GM12878 (cell line): ENCODE measurements at regions not wholly inside any gene's neighbourhood (a gene's known extent, or its start where the extent isn't known, plus 50 kb on each side); places are given as distances from the start of the nearest gene placed in this dataset.

Experiments
- ATAC-seq: fragments of 200-7000 bp; cut with Tn5 transposase; 3 replicates; pipeline ENCODE4 v1.9.1; 2020; ENCODE audit warnings: mild to moderate bottlenecking, moderate library complexity
- BruUV-seq: library from RNA; stranded (reverse); fragments of 400-500 nt; replicated peaks from 2 replicates; lab custom pipeline; 2021; lab: Mats Ljungman, UMichigan
- CTCF ChIA-PET: fragments of 300-600 bp; sonication (Branson Sonifier 250); formaldehyde crosslinking; extraction: SDS; loops from one replicate; lab custom pipeline; 2021; ENCODE audit warnings: inconsistent platforms; lab: Yijun Ruan, JAX
- POLR2A ChIA-PET: fragments of 350-600 bp; formaldehyde crosslinking; extraction: SDS; loops from one replicate; lab custom pipeline; 2021; ENCODE audit warnings: inconsistent platforms; lab: Charles Lee
- RAD21 ChIA-PET: fragments of 300-600 bp; sonication (Branson Sonifier 250); formaldehyde crosslinking; loops from one replicate; lab custom pipeline; 2023; ENCODE audit warnings: antibody characterized with exemption; ENCODE audit not compliant: unreplicated experiment; lab: Charles Lee
- SMC1A ChIA-PET: fragments of 300-600 bp; sonication (Branson Sonifier 250); formaldehyde crosslinking; loops from one replicate; lab custom pipeline; 2023; ENCODE audit not compliant: unreplicated experiment, uncharacterized antibody; lab: Charles Lee
- DNase-seq: peaks from one replicate; pipeline ENCODE4 v3.0.0-alpha.2; 2011; ENCODE audit warnings: low read depth, low spot score
- FAIRE-seq: peaks from 3 replicates; lab custom pipeline; 2011; peaks lifted over from hg19 to GRCh38; lab: Jason Lieb, UNC
- H2AFZ ChIP-seq: 2 replicates; pipeline ENCODE4 v1.6.0; 2011; ENCODE audit warnings: low read depth, low read length, control low read depth; ENCODE audit not compliant: control insufficient read depth
- H3K27ac ChIP-seq: 2 replicates; pipeline ENCODE4 v1.5.1; 2011; ENCODE audit warnings: control low read depth; ENCODE audit not compliant: control insufficient read depth, insufficient read depth
- H3K27me3 ChIP-seq, 2 experiments: replicated peaks in 1 of 2; 2 replicates each; pipeline versions ENCODE4 v1.6.0 to v1.6.1; 2011; ENCODE audit warnings: low read length in 1 of 2; ENCODE audit not compliant: control insufficient read depth in 2 of 2, insufficient read depth in 2 of 2
- H3K36me3 ChIP-seq, 2 experiments: 2 replicates each; pipeline ENCODE4 v1.5.1; 2011; ENCODE audit warnings: low read length in 1 of 2; ENCODE audit not compliant: control insufficient read depth in 2 of 2, insufficient read depth in 2 of 2
- H3K4me1 ChIP-seq: 2 replicates; pipeline ENCODE4 v1.6.1; 2011; ENCODE audit warnings: mild to moderate bottlenecking, low read length, moderate library complexity, mixed read lengths; ENCODE audit not compliant: control insufficient read depth, insufficient read depth
- H3K4me2 ChIP-seq: 2 replicates; pipeline ENCODE4 v1.6.0; 2011; ENCODE audit warnings: control low read depth; ENCODE audit not compliant: control insufficient read depth, insufficient read depth
- H3K4me3 ChIP-seq: fragments of 200-600 bp; sonication (generic); 2 replicates; pipeline ENCODE4 v1.5.1; 2016
- H3K79me2 ChIP-seq: 2 replicates; pipeline ENCODE4 v1.6.0; 2011; ENCODE audit warnings: low read length; ENCODE audit not compliant: control insufficient read depth, insufficient read depth
- H3K9ac ChIP-seq: 2 replicates; pipeline ENCODE4 v1.8.0; 2011; ENCODE audit warnings: low read length, control low read depth, mixed read lengths; ENCODE audit not compliant: control insufficient read depth, insufficient read depth
- H3K9me3 ChIP-seq: replicated peaks from 3 replicates; pipeline ENCODE4 v1.5.1; 2011; ENCODE audit warnings: mild to moderate bottlenecking, low read length; ENCODE audit not compliant: control insufficient read depth, insufficient read depth
- H4K20me1 ChIP-seq: 2 replicates; pipeline ENCODE4 v1.6.0; 2011; ENCODE audit not compliant: control insufficient read depth, insufficient read depth
- CEBPZ ChIP-seq: fragments of 150-350 bp; IDR thresholded peaks from 2 replicates; pipeline ENCODE4 v1.6.1; 2016; ENCODE audit warnings: low read depth, low read length
- MEF2B ChIP-seq: fragments of 450-650 bp; IDR thresholded peaks from 2 replicates; pipeline ENCODE4 v1.6.1; 2018; ENCODE audit warnings: mild to moderate bottlenecking, moderate library complexity; ENCODE audit not compliant: partially characterized antibody, poor library complexity, severe bottlenecking
- PKNOX1 ChIP-seq: fragments of 450-650 bp; IDR thresholded peaks from 2 replicates; pipeline ENCODE4 v1.6.1; 2016; ENCODE audit warnings: mild to moderate bottlenecking
- PML ChIP-seq: IDR thresholded peaks from 2 replicates; pipeline ENCODE4 v1.6.1; 2012; ENCODE audit warnings: low read length, inconsistent platforms
- ZNF687 ChIP-seq: fragments of 450-650 bp; IDR thresholded peaks from 2 replicates; pipeline ENCODE4 v1.6.1; 2017; ENCODE audit warnings: mild to moderate bottlenecking, moderate library complexity
- WGBS: methylation state at CpG from one replicate; pipeline ENCODE4 v1.1.6; 2016; ENCODE audit warnings: low lambda C conversion rate; ENCODE audit not compliant: insufficient replicate concordance, insufficient coverage; ENCODE audit errors: missing lambda C conversion rate; 5-methylcytosine and 5-hydroxymethylcytosine counted together
- in situ Hi-C: fragments of 300-500 bp; cut with MboI; formaldehyde crosslinking; loops from 9 replicates; pipeline ENCODE4 v1.14.3; 2018; ENCODE audit warnings: mixed read lengths
- intact Hi-C: fragments of 100-400 bp; cut with micrococcal nuclease; formaldehyde crosslinking; loops from one replicate; pipeline ENCODE4 v1.14.2; 2022; ENCODE audit not compliant: unreplicated experiment

- H3K9me3 ChIP-seq, result peaks cover 2% of the 10 kb centered on the region
- no TSS peak for BruUV-seq
- intact Hi-C loops, result no loop called here
- FAIRE-seq, result no peak
- ChIA-PET POLR2A (no interaction called here), SMC1A (no interaction called here), CTCF (no interaction called here), RAD21 (no interaction called here)
- in situ Hi-C loops, result no loop called here
- H3K27me3 ChIP-seq, result no peaks in the 10 kb centered on the region
- no peak overlapping the region for H3K27ac ChIP-seq
- no peak overlapping the region for H2AFZ ChIP-seq
- no peaks in the 10 kb centered on the region for H4K20me1 ChIP-seq
- no peaks in the 10 kb centered on the region for H3K4me1 ChIP-seq
- H3K4me2 ChIP-seq, result no peak overlapping the region
- H3K4me3 ChIP-seq, result no peak overlapping the region
- H3K9ac ChIP-seq, result no peak overlapping the region
- TF ChIP-seq PML, result no peak
- TF ChIP-seq PKNOX1, result 0 out of 2 replicates have a peak, but pooled peaks have one; percentile 21
- no peak for TF ChIP-seq CEBPZ
- peak; percentile 83 for TF ChIP-seq MEF2B
- TF ChIP-seq ZNF687, result no peak
- TF ChIP-seq, all 136 proteins: peak for 2
- DNase-seq (no peak), ATAC-seq (peak; percentile 39; the same call in 2 of the 3 replicates)
- 5% methylated on average over 1 of the region's 1 CpG for WGBS
- Histone ChIP-seq H3K79me2 (no peaks in the 10 kb centered on the region), H3K36me3 (no peaks in the 10 kb centered on the region)
These were observed 1107.9 kb downstream of the PLA2G4A start for GRCh38 chr1:187936667-187937066.
